HG02678 (cell line): ENCODE measurements at regions not wholly inside any gene's neighbourhood (a gene's known extent, or its start where the extent isn't known, plus 50 kb on each side); places are given as distances from the start of the nearest gene placed in this dataset.

Source experiments
- ATAC-seq: cut with Tn5 transposase; IDR thresholded peaks from one replicate; pipeline ENCODE4 v1.9.1; 2021; ENCODE audit warnings: mild to moderate bottlenecking, moderate library complexity; ENCODE audit not compliant: unreplicated experiment

DNA sequence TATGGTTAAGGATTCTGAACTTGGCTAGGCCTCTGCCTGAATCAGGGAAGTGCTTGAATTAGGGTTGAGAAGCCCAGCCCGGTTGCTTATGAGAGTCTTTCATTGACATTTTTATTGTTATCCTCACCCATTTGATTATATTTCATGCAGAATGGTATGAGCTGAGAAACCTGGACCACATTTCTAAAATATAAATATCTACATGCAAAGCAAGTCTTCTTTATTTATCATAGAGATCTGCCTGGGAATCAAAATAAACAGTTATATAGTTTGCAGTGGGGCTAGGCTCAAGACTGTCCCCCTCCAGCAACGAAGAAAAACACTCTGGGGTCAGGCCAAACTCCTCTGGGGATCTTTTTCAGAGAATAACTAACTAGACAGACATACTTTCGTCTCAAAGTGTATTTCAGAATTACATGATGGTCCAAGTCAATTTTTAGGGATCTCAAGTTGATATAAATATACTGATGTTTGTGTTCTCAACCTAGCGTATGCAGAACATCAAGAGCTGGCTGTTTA is 675.4 kb upstream of the NR2F2 start:
- no peak for ATAC-seq

DNA sequence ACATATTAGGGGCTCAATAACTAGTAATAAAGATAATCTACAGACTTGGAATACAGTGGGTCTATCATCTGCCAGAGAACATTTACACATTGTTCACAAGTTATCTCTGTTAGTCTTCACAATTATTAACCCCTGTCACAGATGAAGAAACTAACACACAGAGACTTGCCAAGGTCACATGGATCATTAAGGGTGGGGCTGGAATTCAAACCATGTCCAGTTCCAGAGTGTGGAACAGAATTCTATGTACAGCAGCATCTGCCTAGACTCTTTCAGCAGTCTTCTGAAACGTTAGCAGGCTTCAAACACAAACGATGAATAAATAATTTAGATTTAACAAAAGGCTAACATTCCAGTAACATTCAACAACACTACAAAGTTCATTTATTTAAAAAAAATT is 673.9 kb upstream of the NR2F2 start:
- ATAC-seq, result no peak

DNA sequence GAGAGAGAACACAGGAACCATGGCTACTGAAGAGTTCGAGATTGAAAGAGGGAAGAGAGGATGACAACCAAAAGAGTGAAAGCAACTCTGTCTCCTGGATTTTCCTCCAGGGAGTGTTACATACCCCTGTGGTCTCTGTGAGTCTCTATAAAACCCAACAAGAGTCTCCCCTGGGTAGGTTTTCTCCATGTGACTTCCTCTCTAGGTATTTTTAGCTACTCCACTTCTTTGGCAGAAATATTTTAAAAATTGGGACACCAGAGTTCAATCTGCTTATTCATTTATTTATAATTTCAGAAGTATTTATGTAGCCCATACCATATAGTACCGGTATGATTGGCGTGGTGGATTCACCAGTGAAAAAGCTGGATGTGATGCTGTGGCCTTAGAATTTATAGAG is 671.7 kb upstream of the NR2F2 start:
- no peak for ATAC-seq

DNA sequence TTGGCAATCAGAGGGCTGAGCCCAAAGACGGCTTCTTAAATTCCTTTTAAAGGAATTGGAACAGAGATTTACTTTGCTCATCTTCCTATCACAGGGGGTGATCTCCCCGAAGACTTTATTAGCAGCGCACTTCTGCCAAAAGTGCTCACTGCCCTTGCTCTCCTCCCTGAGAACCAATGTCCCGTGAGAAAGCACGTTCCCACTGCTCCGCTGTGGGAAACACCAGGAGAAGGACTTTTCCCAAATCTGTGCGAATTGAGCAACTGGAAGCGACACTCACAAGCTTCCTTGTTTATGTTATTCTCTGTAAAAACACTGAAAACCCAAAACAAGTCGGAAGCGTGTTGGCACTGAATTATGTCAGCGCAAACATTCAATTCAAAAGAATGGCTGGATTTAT is 670.8 kb upstream of the NR2F2 start:
- no peak for ATAC-seq

DNA sequence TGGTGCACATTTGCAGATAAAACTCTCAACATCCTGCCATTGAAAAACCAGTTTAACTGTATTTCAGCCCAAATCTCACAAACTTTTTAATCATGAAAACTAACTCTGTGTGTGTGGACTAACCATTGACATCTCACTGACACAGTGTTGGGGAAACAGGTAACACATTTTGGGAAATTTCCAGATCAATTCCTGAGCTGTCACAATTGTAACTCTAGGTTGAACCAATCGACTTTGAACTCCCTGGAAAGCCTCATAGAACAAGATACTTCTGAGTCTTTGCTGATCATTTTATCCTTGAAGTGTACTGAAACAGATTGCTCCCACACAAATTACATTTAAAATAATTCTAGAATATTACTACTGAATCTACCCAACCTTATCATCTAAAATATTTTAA is 667.9 kb upstream of the NR2F2 start:
- no peak for ATAC-seq

DNA sequence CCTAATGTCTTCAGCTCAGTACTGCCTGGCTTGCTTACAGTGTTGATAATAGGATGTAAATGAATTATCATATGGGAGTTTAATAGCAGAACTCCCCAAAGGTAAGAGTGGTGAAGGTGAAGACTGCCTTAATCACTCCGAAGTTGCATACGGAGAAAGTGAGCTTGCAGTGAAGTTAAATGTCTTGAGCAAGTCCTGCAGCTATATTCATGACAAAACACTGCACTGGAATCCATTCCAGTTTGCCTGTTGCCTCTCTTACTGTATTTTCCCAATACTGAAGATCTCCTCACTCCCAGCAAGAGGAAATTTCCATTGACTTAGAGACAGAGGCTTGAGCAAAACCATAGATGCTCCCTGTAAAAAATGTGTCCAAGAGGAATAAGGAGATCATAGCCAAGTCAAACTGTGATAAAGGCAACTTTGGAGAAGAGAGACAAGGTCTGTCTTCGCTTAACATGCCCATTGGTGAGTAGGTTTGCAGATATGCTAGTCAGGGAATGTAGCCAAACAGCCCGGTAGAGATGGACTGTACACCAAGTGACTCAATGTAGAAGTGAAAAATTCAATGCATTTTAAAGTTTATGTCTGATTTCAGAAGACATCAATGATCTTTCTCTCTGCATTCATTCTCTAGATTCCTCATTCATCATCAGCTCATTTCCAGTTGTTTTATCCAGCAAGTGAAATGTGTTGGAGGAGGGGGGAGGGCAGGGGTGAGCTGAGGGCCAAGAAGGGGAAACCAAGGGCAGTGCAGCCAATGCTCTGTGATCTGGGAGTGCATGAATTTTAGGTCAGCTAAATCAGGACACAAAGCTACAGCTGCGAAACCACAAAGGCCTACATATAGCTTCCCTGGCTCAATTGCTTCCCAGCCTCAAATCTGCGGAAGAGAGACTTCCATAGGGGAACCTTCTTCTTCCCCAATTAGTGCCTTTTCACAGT is 667.1 kb upstream of the NR2F2 start:
- no peak for ATAC-seq

DNA sequence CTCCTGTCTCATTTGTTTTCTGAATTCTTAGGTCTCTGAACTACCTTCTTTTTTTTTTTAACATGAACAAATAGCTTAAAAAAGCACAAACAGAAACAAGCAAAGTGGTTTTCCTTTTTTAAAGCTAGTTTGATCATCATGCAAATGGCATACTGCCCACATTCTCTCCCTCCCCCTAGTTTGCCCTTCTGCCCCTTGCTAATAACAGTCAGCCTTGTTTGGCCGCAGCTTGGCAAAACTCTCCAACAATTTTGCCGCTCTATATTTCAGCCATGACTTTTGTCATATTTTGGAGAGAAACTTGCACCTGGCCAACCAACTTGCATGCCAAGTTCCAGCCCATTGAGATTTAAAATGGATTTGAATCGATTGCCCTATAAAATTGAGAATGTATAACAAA is 666.0 kb upstream of the NR2F2 start:
- ATAC-seq, result no peak

DNA sequence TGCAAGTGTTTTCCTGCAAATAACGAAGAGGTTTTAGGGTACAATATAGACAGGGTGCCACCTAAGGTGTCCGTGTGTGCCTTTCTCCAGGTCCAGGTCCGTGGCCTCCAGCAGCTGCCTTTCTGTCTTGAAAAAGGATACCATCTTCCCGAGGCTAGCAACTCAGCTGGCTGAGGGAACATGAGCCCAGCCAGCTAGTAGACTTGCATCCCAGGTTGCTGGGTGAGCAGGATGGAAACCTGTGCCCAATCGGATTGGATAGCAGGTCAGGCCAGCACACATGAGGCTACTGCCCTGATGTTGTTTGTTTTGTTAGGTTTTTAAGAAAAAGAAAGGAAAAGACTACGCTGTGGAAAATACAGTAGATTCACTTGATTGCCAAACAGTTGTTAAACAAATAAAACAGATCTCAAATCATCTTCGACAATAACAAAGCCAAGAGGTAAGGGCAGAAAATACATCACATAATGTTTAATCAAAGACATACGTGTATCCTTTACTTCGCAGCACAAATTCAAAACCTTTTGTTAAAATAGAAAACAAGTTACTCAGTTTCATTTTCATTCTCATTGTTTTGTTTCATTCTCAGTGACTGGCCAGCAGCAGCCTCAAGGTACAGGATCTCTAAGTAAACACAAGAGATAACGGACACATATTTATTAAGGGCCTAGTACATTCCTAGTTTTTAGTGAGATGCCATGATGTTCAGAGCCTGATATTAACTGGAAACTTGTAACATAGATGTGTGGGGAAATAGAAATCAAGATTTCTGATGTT is 661.2 kb upstream of the NR2F2 start:
- ATAC-seq, result peak; percentile 65

DNA sequence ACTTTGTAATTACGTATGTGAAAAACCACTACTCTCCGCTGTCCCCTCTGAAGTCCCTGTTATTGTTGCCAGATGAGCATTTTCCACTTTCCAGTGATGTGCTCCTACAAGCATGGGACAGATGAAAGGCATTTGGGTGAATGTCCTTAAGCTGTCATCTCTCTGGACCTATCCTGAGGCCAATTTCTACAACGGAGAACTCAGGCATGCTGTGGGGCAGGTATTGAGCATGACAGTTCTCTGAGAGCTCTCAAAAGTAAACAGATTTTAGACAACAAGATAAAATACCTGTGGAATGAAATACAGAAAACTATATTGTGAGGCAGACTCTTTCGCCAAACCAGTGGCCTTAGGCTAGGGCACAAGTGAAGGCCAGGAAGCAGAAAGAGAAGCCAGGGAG is 656.5 kb upstream of the NR2F2 start:
- ATAC-seq, result no peak

DNA sequence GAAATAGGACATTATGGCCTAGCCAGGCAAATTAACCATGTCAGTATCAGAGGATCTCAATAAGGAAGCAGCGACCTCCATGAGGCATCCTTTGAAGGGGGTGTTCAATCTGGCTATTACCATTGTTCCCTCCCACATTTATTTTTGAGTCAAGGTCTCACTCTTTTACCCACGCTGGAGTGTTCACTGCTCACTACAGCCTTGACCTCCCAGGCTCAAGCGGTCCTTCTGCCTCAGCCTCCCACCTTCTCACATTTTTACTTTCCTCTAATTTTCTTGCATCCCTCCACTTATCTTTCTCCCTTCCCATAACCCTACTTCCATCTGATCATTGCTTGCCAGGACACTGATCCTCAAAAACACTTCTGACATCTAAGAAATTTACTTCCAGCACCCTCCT is 654.0 kb upstream of the NR2F2 start:
- ATAC-seq, result no peak

DNA sequence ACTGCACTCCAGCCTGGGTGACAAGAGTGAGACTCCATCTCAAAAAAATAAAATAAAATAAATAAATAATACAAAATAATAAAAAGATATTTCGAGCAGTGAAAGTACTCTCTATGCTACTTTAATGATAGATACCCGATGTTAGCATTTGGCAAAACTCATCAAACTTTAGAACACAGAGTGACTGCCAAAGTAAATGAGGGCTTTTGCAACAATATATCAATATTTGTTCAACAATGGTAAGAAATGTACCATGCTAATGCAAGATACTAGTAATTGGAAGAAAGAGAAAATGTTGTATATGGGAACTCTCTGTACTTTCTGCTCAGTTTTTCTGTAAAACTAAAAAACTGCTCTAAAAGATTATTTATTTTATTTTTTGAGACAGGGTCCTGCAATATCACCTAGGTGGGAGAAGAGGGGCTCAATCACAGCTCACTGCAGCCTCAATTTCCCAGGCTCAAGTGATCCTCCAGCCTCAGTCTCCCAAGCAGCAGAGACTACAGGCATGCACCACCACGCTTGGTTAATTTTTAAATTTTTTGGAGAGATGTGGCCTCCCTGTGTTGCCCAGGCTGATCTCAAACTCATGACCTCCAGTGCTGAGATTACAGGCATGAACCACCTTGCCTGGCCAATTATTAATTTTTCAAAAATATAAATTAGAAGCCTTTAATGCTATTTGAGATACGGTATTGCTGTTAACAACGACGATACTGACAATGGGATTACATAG is 650.5 kb upstream of the NR2F2 start:
- no peak for ATAC-seq

DNA sequence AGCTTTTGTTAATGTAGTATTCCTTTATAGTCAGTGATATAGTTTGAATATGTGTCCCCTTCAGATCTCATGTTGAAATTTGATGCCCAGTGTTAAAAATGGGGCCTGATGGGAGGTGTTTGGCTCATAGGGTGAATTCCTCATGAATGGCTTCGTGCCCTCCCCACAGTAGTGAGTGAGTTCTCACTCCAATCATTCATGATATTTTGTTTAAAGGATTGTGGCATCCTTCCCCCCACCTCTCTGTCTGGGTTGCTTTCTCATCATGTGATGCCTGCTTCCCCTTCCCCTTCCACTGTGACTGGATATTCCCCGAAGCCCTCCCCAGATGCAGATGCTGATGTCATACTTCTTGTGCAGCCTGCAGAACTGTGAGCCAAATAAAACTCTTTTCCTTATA is 649.8 kb upstream of the NR2F2 start:
- ATAC-seq, result no peak

DNA sequence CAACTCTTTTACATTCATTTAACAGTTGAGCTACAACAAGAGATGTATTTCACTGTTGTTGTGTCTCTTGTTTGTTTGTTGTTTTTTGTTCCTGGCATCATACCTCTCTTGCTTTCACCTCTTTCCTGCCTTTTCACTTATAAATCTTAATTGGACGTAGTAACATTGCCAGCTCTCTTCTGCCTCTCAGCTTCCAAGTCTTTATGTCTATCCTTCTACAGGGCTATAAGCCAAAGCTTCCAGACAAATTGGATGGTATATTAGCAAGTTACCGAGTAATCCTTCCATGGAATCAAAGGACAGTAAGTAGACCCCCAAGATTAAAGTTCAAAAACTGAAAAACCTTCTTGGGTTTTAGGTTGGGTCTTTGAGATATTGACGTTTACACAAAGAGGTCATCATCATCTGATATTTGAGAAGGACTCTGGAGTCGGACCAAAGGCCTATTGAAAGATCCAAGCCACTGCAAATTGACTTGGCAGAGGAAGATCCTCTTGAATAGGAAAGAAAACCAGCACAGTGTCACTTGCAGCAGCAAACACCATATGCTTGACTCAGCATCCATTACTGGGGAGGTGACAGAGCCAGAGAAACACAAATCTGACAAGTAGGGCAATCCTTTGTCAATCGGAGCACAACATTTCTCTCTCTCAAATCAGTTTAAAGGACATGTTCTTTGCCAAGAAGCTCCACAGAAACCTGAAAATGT is 648.5 kb upstream of the NR2F2 start:
- ATAC-seq, result no peak

DNA sequence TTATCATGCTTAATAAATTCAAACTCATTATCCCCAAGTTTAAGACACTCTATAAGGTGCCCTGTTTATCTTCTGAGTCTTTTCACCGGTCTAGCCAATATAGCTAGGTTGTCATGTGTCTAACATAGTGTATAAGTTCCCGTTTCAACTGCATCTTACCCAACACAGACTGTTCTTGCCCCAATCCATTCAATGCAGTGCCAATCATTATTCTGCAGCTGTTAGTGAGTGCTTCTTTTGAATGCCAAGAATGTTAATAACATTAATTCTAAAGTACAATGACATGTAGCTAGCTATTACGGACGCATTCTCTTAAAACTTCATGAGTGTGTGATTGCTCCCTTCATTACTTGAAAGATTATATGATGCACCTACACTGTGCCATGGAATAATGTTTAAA is 646.4 kb upstream of the NR2F2 start:
- ATAC-seq, result no peak

DNA sequence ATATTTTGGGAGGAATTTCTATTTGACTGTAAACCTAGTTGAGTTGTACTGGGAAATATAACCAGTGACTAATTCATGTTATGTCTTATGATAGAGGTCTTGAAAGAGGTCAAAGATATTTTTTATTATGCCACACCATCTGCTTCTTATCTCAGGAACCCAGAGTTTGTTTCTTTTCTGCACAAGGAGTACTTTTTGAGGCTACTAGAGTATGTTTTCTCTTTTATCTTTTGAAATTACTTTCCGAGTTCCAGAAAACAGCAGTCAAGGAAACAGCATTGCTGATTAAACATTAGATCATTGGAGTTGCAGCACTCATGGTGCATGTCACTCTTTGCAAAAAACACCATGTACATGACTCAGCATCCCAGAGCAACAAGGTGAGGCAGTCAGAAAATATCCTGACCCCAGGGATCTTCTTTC is 645.8 kb upstream of the NR2F2 start:
- ATAC-seq, result no peak

DNA sequence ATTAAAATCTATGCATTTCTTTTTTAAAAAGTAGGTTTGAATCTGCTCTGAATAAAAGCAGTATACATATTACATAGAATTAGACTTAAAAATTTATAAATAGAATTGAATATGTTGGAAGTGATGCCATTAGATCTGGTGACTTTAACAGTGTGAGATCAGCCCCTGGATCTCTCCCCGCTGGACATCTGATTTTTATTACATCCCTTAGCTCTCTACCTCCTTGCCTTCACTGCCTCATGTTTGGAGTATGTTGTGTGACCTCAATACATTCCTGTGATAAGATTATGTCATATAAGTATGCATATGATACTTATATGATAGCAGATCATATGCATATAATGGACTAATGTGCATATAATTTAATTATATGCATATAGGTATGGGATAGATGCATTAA is 643.4 kb upstream of the NR2F2 start:
- no peak for ATAC-seq

DNA sequence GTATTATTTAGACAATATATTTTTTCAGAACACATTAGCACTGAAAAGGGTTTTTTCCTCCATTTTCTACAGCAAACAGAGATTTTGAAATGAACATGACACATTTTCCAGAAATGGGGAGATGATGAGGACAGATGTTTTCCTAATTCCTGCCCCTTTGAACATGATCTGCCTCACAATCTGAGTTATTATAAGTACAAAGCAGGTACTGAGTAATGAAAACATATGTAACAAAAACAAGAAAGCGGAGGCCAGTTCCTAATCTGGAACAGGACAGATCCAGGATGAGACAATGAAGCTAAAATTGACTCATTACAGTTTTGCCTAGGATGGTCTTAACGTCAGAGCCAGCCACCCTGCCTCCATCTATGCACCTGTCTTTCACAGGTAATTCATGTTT is 642.8 kb upstream of the NR2F2 start:
- ATAC-seq, result no peak

DNA sequence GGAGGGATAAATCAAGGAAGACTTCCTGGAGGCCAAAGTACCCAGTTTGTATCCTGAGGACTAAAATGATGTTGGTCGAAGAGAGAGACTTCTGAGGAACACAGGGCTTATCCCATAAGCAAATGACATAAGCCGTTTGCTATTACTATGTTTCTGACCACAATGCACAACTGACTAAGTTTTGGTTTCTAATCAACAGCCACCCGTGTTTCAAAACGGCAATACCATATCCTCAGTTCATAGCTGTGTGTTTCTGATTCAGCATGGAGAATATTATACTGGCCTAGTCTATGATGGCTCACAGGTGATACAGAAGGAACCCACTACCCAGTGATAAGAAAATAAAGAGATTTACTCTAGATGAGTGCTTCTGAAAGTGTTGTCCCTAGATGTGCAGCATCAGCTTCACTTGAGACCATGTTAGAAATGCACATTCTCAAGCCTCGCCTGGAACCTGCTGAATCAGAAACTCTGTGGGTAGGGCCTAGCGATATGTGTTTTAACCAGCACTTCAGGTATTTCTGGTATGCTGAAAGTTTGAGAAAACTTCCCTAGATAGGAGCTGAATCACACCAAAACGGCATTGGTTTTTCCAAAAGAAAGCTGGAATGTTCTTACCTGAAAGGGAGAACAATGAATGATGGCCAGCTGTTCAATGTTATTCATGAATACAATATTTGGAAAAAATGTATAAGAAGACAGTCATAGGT is 639.7 kb upstream of the NR2F2 start:
- no peak for ATAC-seq

DNA sequence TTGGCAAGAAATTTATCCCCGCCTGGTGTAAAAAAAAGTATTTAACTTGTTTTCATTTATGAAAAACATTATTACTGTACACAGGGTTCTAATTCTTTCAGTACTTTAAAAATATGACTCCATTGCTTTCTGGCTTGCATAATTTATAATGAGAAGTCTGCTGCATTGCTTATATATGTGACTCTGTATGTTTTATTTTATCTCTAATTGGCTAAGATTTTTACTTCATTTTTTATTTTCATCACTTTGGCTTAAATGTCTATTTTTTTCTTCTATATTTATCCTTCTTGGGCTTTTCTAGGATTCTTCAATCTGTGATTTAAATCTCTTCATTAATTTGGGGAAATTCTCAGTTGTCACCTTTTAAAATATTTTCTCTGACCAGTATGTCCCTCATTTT is 636.6 kb upstream of the NR2F2 start:
- no peak for ATAC-seq

DNA sequence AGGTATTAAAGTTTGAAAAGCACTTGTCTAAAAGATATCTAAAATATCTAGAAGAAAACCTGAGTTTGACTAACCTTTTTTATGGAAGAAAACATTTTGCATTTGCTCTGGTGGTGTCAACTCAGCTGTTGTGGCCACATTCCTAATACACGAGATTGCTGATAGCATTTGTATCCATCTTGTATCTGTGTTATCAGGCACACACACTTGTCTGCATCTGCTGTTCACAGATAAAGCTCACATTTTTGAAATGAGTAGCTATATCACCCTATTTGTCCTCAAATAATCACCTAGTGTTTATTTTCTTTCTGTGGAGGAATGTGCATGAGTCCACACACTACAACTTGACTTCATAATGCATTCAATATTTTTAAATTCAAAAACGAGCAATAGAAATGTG is 632.3 kb upstream of the NR2F2 start:
- no peak for ATAC-seq
